ENCODE measurements at regions not wholly inside any gene's neighbourhood (a gene's known extent, or its start where the extent isn't known, plus 50 kb on each side); places are given as distances from the start of the nearest gene placed in this dataset.

DNA sequence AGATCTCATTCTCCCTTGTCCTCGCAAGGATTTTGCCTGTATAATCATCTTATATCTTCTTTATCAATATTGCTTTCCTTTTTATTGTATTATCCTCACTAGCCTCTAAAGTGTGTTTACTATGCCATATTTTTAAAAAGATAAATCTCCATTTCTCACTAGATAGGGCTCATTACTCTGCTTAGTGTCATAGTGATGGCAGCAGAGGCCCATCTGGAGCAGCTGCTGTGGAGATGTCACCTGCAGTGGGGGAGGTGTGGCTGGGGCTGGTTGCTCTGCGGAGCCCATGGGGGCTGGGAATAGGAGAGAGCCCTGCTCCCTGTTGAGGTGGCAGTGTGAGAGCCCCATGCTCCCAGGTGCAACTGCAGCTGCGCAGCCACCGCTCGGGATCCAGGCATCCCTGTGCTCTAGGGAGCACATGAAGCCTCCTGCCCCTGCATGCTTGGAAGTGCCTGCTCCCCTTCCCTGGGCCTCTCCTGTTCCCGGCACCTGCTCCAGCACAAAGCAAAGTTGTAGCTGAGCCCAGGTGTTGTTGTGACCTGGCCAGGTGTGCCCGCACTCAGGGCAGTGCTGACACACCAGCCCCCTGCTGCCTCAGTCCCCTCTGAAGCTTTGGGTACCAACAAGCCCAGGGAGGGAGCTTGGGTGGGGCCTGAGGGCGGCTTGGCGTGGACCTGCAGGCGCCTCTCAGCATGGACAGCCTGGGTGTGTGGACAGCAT lies 144.6 kb upstream of the MRPS30 start:
- ChIA-PET POLR2A (no interaction called here), CTCF (no interaction called here)
- no peak for DNase-seq
- TF ChIP-seq, protein P1, sequence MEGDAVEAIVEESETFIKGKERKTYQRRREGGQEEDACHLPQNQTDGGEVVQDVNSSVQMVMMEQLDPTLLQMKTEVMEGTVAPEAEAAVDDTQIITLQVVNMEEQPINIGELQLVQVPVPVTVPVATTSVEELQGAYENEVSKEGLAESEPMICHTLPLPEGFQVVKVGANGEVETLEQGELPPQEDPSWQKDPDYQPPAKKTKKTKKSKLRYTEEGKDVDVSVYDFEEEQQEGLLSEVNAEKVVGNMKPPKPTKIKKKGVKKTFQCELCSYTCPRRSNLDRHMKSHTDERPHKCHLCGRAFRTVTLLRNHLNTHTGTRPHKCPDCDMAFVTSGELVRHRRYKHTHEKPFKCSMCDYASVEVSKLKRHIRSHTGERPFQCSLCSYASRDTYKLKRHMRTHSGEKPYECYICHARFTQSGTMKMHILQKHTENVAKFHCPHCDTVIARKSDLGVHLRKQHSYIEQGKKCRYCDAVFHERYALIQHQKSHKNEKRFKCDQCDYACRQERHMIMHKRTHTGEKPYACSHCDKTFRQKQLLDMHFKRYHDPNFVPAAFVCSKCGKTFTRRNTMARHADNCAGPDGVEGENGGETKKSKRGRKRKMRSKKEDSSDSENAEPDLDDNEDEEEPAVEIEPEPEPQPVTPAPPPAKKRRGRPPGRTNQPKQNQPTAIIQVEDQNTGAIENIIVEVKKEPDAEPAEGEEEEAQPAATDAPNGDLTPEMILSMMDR (IDR thresholded peaks at IDR 0.05), result no peak
- TF ChIP-seq EZH2 (IDR thresholded peaks at IDR 0.05; ENCODE audit: borderline replicate concordance, insufficient read depth, low read depth, low read length, poor library complexity, severe bottlenecking), result no peak
- no peak for ATAC-seq (ENCODE audit: low read depth)
- Histone ChIP-seq H3K4me1 (ENCODE audit: control insufficient read depth in 2 of 2, insufficient read depth in 2 of 2, low read length in 2 of 2) (no peaks in the 10 kb centered on the region), H3K27ac (ENCODE audit: low read length in 2 of 2) (no peak overlapping the region), H3K36me3 (replicated peaks in 1 of 2; ENCODE audit: control extremely low read depth in 1 of 2, control insufficient read depth in 1 of 2, extremely low read depth in 1 of 2, insufficient read depth in 2 of 2, low read length in 1 of 2) (no peaks in the 10 kb centered on the region), H3K4me3 (ENCODE audit: control extremely low read depth in 1 of 5, extremely low read depth in 1 of 5, insufficient read depth in 1 of 5, low read depth in 2 of 5, low read length in 4 of 5) (no peak overlapping the region), H2AFZ (ENCODE audit: insufficient read depth, low read depth, low read length, poor library complexity, severe bottlenecking) (no peak overlapping the region), H3K4me2 (replicated peaks; ENCODE audit: low read depth, low read length, poor library complexity, severe bottlenecking) (no peak overlapping the region), H3K9me3 (ENCODE audit: control extremely low read depth in 1 of 3, control insufficient read depth in 2 of 3, insufficient read depth in 1 of 3, low read length in 2 of 3) (peaks cover 0 to 14% (median 0%) of the 10 kb centered on the region in 3 donors), H4K20me1 (ENCODE audit: control insufficient read depth, insufficient read depth, low read length, poor library complexity, severe bottlenecking) (no peaks in the 10 kb centered on the region), H3K79me2 (ENCODE audit: control insufficient read depth, insufficient read depth, low read length) (no peaks in the 10 kb centered on the region), H3K27me3 (replicated peaks in 1 of 4; ENCODE audit: control extremely low read depth in 1 of 4, control insufficient read depth in 3 of 4, insufficient read depth in 4 of 4, low read length in 3 of 4) (no peaks in the 10 kb centered on the region), H3K9ac (ENCODE audit: low read length) (no peak overlapping the region)
- Mint-ChIP-seq H3K27ac (no peak overlapping the region), H3K27me3 (no peaks in the 10 kb centered on the region), H3K4me1 (no peaks in the 10 kb centered on the region), H3K4me3 (no peak overlapping the region), H3K9me3 (ENCODE audit: insufficient read depth) (peaks cover 6% of the 10 kb centered on the region)
- intact Hi-C loops (cut with micrococcal nuclease), result no loop called here
- 84% methylated on average over 9 of the region's 10 CpGs for WGBS (ENCODE audit: insufficient coverage)

DNA sequence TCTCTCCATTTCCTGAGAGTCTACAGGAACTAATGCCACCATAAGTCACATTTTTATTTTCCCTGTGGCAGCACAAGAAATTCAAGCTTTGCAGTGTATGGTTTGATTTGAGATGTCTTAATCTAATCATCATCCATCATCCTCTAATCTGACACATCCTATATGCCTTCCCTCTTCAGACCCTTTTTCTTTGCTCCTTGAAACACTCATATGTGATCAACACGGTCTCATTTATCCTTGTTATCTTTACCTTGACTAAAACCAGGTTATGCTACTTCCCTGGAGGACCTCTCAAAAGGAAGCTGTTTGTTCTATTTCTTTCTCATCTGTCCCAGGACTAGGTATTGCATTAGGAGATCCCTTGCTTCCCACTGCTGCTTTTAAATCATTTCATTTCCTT lies 146.9 kb upstream of the MRPS30 start:
- no peak overlapping the region for H3K27ac Mint-ChIP-seq
- intact Hi-C loops (cut with micrococcal nuclease), result no loop called here
- no peak for ATAC-seq (ENCODE audit: low read depth)
- H3K9me3 ChIP-seq (ENCODE audit: control extremely low read depth in 1 of 3, control insufficient read depth in 2 of 3, insufficient read depth in 1 of 3, low read length in 2 of 3), result peaks cover 0 to 14% (median 0%) of the 10 kb centered on the region in 3 donors
- no peak overlapping the region for H3K4me2 ChIP-seq (replicated peaks; ENCODE audit: low read depth, low read length, poor library complexity, severe bottlenecking)
- CTCF ChIA-PET, result no interaction called here
- POLR2A ChIA-PET, result no interaction called here
- no peak overlapping the region for H3K9ac ChIP-seq (ENCODE audit: low read length)
- no peak for TF ChIP-seq EZH2 (IDR thresholded peaks at IDR 0.05; ENCODE audit: borderline replicate concordance, insufficient read depth, low read depth, low read length, poor library complexity, severe bottlenecking)
- TF ChIP-seq, protein P1 (IDR thresholded peaks at IDR 0.05), result no peak
- no peaks in the 10 kb centered on the region for H3K4me1 Mint-ChIP-seq
- H3K4me1 ChIP-seq (ENCODE audit: control insufficient read depth in 2 of 2, insufficient read depth in 2 of 2, low read length in 2 of 2), result no peaks in the 10 kb centered on the region
- whole genome bisulfite sequencing (ENCODE audit: insufficient coverage), result 78% methylated on average over 1 of the region's 1 CpG
- H3K27me3 ChIP-seq (replicated peaks in 1 of 4; ENCODE audit: control extremely low read depth in 1 of 4, control insufficient read depth in 3 of 4, insufficient read depth in 4 of 4, low read length in 3 of 4), result no peaks in the 10 kb centered on the region
- no peak overlapping the region for H3K4me3 Mint-ChIP-seq
- no peak overlapping the region for H2AFZ ChIP-seq (ENCODE audit: insufficient read depth, low read depth, low read length, poor library complexity, severe bottlenecking)
- no peaks in the 10 kb centered on the region for H3K27me3 Mint-ChIP-seq
- no peaks in the 10 kb centered on the region for H3K36me3 ChIP-seq (replicated peaks in 1 of 2; ENCODE audit: control extremely low read depth in 1 of 2, control insufficient read depth in 1 of 2, extremely low read depth in 1 of 2, insufficient read depth in 2 of 2, low read length in 1 of 2)
- H4K20me1 ChIP-seq (ENCODE audit: control insufficient read depth, insufficient read depth, low read length, poor library complexity, severe bottlenecking), result no peaks in the 10 kb centered on the region
- no peaks in the 10 kb centered on the region for H3K79me2 ChIP-seq (ENCODE audit: control insufficient read depth, insufficient read depth, low read length)
- no peak overlapping the region for H3K27ac ChIP-seq (ENCODE audit: low read length in 2 of 2)
- no peak overlapping the region for H3K4me3 ChIP-seq (ENCODE audit: control extremely low read depth in 1 of 5, extremely low read depth in 1 of 5, insufficient read depth in 1 of 5, low read depth in 2 of 5, low read length in 4 of 5)
- no peak for DNase-seq
- H3K9me3 Mint-ChIP-seq (ENCODE audit: insufficient read depth), result peaks cover 13% of the 10 kb centered on the region
